A673 (cell line): ENCODE measurements at regions not wholly inside any gene's neighbourhood (a gene's known extent, or its start where the extent isn't known, plus 50 kb on each side); places are given as distances from the start of the nearest gene placed in this dataset.
A peak's percentile ranks its signal among the peaks of the same experiment; 100 is the strongest.

Experiments used
- BruUV-seq: library from RNA; stranded (reverse); fragments of 400-500 nt; replicated peaks from 2 replicates; lab custom pipeline; 2021; lab: Mats Ljungman, UMichigan
- CTCF ChIA-PET: fragments of 300-600 bp; sonication (Branson Sonifier 250); formaldehyde crosslinking; loops from one replicate; lab custom pipeline; 2022; ENCODE audit warnings: antibody characterized with exemption; lab: Charles Lee
- POLR2A ChIA-PET: fragments of 300-600 bp; sonication (Branson Sonifier 250); formaldehyde crosslinking; loops from one replicate; lab custom pipeline; 2022; ENCODE audit warnings: antibody characterized with exemption; ENCODE audit not compliant: low non-redundant PET; lab: Charles Lee
- DNase-seq: peaks from one replicate; pipeline ENCODE4 v3.0.0-alpha.2; 2015; ENCODE audit warnings: low spot score
- H3K27ac ChIP-seq: fragments of 200-600 bp; sonication (generic); 2 replicates; pipeline ENCODE4 v1.5.1; 2016; ENCODE audit warnings: mixed run types, low read depth, mild to moderate bottlenecking, mixed read lengths, antibody characterized with exemption, low read length; ENCODE audit not compliant: poor library complexity, severe bottlenecking
- H3K27me3 ChIP-seq: fragments of 200-600 bp; sonication (generic); replicated peaks from 2 replicates; pipeline ENCODE4 v1.6.1; 2017; ENCODE audit warnings: mixed run types, low read depth, mild to moderate bottlenecking, mixed read lengths, antibody characterized with exemption, low read length; ENCODE audit not compliant: insufficient read depth, poor library complexity
- H3K36me3 ChIP-seq: fragments of 200-600 bp; sonication (generic); 2 replicates; pipeline ENCODE4 v1.6.1; 2016; ENCODE audit warnings: mixed run types, mild to moderate bottlenecking, mixed read lengths, antibody characterized with exemption, low read length; ENCODE audit not compliant: insufficient read depth, poor library complexity, severe bottlenecking
- H3K4me1 ChIP-seq: fragments of 200-600 bp; sonication (generic); 2 replicates; pipeline ENCODE4 v1.6.1; 2017; ENCODE audit warnings: mixed run types, mild to moderate bottlenecking, mixed read lengths, antibody characterized with exemption, low read length; ENCODE audit not compliant: insufficient read depth, poor library complexity, severe bottlenecking
- H3K4me3 ChIP-seq: fragments of 200-600 bp; sonication (generic); 2 replicates; pipeline ENCODE4 v1.5.1; 2016; ENCODE audit warnings: low read depth, mixed run types, mild to moderate bottlenecking, mixed read lengths, low read length; ENCODE audit not compliant: poor library complexity, severe bottlenecking
- H3K9me3 ChIP-seq: fragments of 200-600 bp; sonication (generic); 2 replicates; pipeline ENCODE4 v1.6.1; 2016; ENCODE audit warnings: mixed run types, low read depth, mild to moderate bottlenecking, mixed read lengths, antibody characterized with exemption, low read length; ENCODE audit not compliant: poor library complexity, severe bottlenecking
- CTCF ChIP-seq: fragments of 300-800, 200-600 bp; sonication (generic); conservative IDR thresholded peaks from 2 replicates; pipeline ENCODE4 v1.5.1; 2017; ENCODE audit warnings: low read depth, mild to moderate bottlenecking, antibody characterized with exemption, low read length, moderate library complexity, mixed read lengths
- EZH2 ChIP-seq: fragments of 200-600 bp; sonication (generic); IDR thresholded peaks from 2 replicates; pipeline ENCODE4 v1.6.1; 2017; ENCODE audit warnings: borderline replicate concordance, low read depth, mild to moderate bottlenecking, mixed read lengths, antibody characterized with exemption, low read length; ENCODE audit not compliant: poor library complexity, severe bottlenecking
- intact Hi-C: fragments of 100-400 bp; cut with micrococcal nuclease; formaldehyde crosslinking; loops from one replicate; pipeline ENCODE4 v1.10.0; 2022; ENCODE audit not compliant: unreplicated experiment

- ChIA-PET CTCF (interaction anchor here (1.1 kb wide), 1 partner anchor 319 kb away, joined by 4 read pairs; no protein-coding TSS in a partner anchor), POLR2A (no interaction called here)
- DNase-seq, result peak; percentile 70
- Histone ChIP-seq H3K36me3 (no peaks in the 10 kb centered on the region), H3K27me3 (no peaks in the 10 kb centered on the region), H3K27ac (peak overlapping the region; percentile 99), H3K9me3 (peaks cover 18% of the 10 kb centered on the region), H3K4me3 (no peak overlapping the region), H3K4me1 (peaks cover 25% of the 10 kb centered on the region)
- intact Hi-C loops, result loop anchor here (1.0 to 5.0 kb wide), 6 partner anchors 320 to 1161 kb away; no protein-coding TSS in a partner anchor
- peak; percentile 69 for TF ChIP-seq CTCF
- no peak for TF ChIP-seq EZH2
- BruUV-seq, result no TSS peak
Measured at GRCh38 chr13:109427695-109428094, 358.7 kb downstream of the IRS2 start.

- ChIA-PET POLR2A (interaction anchor here (0.7 to 1.1 kb wide), 3 partner anchors 15 to 226 kb away, joined by 3 to 6 read pairs (median 4); no protein-coding TSS in a partner anchor), CTCF (interaction anchor here (1.0 kb wide), 1 partner anchor 317 kb away, joined by 3 read pairs; no protein-coding TSS in a partner anchor)
- peak overlapping the region; percentile 99 for H3K27ac ChIP-seq
- H3K27me3 ChIP-seq, result no peaks in the 10 kb centered on the region
- H3K36me3 ChIP-seq, result no peaks in the 10 kb centered on the region
- intact Hi-C loops, result loop anchor here (1.0 to 5.0 kb wide), 6 partner anchors 320 to 1160 kb away; no protein-coding TSS in a partner anchor
- no peak overlapping the region for H3K4me3 ChIP-seq
- TF ChIP-seq EZH2 (no peak), CTCF (no peak)
- peaks cover 27% of the 10 kb centered on the region for H3K4me1 ChIP-seq
- peaks cover 14% of the 10 kb centered on the region for H3K9me3 ChIP-seq
- peak; percentile 61 for DNase-seq
- no TSS peak for BruUV-seq
Measured at GRCh38 chr13:109427148-109427547, 359.2 kb downstream of the IRS2 start.

GRCh38 chr13:109426690-109426990 is 359.7 kb downstream of the IRS2 start:
- POLR2A ChIA-PET, result interaction anchor here (0.6 to 1.1 kb wide), 5 partner anchors 14 to 480 kb away, joined by 3 to 14 read pairs (median 5); no protein-coding TSS in a partner anchor

More at GRCh38 chr13:109426690-109426990, 359.7 kb downstream of the IRS2 start:
- CTCF ChIA-PET, result interaction anchor here (1.0 kb wide), 1 partner anchor 317 kb away, joined by 3 read pairs; no protein-coding TSS in a partner anchor
- Histone ChIP-seq H3K4me3 (no peak overlapping the region), H3K4me1 (peaks cover 30% of the 10 kb centered on the region), H3K36me3 (no peaks in the 10 kb centered on the region), H3K9me3 (peaks cover 11% of the 10 kb centered on the region), H3K27me3 (no peaks in the 10 kb centered on the region), H3K27ac (peak overlapping the region; percentile 99)
- BruUV-seq, result TSS peak; percentile 84
- intact Hi-C loops, result loop anchor here (1.0 to 5.0 kb wide), 10 partner anchors 226 to 1160 kb away; no protein-coding TSS in a partner anchor
- no peak for DNase-seq
- no peak for TF ChIP-seq CTCF
- no peak for TF ChIP-seq EZH2
